OCI-LY7 (cell line): ENCODE measurements at regions not wholly inside any gene's neighbourhood (a gene's known extent, or its start where the extent isn't known, plus 50 kb on each side); places are given as distances from the start of the nearest gene placed in this dataset.

Experiments used
- EZH2phosphoT487 ChIP-seq: fragments of 200-600 bp; sonication (generic); IDR thresholded peaks from 2 replicates; pipeline ENCODE4 v1.6.1; 2018; ENCODE audit warnings: low read depth, borderline replicate concordance, mild to moderate bottlenecking, mixed run types, antibody characterized with exemption, low read length, moderate library complexity, mixed read lengths
- TF ChIP-seq, protein P1 (sequence below): fragments of 200-600 bp; sonication (generic); conservative IDR thresholded peaks from 2 replicates; pipeline ENCODE4 v1.5.1; 2014; ENCODE audit warnings: mild to moderate bottlenecking, antibody characterized with exemption, low read length, moderate library complexity, mixed read lengths

DNA sequence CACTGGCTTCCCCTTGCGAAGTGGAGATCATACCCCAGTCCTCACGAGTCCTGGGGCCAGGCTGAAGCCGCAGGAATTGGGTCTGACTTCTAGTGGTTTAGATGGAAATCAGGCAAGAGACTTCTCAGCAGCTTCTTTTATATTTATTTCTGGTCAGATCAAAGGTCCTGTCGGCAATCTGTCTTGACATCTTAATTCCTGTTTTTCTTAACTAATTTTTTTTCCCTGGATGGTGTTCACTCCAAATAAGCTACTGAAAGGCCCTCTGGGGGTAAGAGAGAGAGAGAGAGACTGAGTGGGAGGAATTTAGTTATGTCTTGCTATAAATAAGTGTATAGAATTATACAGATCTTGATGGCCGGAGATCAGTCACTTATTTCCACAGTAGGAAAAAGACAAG lies 698.7 kb upstream of the TBX3 start:
- TF ChIP-seq, protein P1, sequence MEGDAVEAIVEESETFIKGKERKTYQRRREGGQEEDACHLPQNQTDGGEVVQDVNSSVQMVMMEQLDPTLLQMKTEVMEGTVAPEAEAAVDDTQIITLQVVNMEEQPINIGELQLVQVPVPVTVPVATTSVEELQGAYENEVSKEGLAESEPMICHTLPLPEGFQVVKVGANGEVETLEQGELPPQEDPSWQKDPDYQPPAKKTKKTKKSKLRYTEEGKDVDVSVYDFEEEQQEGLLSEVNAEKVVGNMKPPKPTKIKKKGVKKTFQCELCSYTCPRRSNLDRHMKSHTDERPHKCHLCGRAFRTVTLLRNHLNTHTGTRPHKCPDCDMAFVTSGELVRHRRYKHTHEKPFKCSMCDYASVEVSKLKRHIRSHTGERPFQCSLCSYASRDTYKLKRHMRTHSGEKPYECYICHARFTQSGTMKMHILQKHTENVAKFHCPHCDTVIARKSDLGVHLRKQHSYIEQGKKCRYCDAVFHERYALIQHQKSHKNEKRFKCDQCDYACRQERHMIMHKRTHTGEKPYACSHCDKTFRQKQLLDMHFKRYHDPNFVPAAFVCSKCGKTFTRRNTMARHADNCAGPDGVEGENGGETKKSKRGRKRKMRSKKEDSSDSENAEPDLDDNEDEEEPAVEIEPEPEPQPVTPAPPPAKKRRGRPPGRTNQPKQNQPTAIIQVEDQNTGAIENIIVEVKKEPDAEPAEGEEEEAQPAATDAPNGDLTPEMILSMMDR, result no peak
- no peak for TF ChIP-seq EZH2phosphoT487
